ENCODE measurements at regions not wholly inside any gene's neighbourhood (a gene's known extent, or its start where the extent isn't known, plus 50 kb on each side); places are given as distances from the start of the nearest gene placed in this dataset.

DNA sequence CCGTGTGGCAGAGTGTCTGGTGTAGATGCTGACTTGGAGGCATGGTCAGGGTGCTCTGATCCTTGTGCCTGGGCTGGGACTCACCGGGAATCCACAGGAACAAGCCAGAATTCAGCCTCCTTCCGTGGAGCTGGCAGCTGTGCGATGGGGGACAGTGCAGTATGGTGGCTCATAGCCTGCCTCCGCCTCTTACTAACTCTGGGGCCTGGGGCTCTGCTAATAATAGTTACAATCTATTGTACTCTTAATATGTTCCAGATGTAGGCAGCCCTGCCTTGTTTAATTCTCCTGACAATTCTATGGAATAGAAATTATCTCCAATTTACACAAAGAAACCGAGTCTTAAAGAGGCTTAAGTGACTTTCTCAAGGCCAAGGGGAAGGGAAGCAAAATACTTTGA, 77.6 kb downstream of the PCDH1 start:
- Histone ChIP-seq H3K9me3 (no peaks in the 10 kb centered on the region), H3K27ac (no peak overlapping the region), H3K27me3 (no peaks in the 10 kb centered on the region), H3K4me3 (no peak overlapping the region), H3K36me3 (no peaks in the 10 kb centered on the region), H3K4me1 (no peaks in the 10 kb centered on the region)
- TF ChIP-seq POLR2A (IDR thresholded peaks at IDR 0.05): no peak
- TF ChIP-seq CTCF (IDR thresholded peaks at IDR 0.05): no peak
- no peak for DNase-seq

GRCh38 chr5:141799507-141800167, 78.6 kb downstream of the PCDH1 start:
- Histone ChIP-seq H3K4me1 (no peaks in the 10 kb centered on the region), H3K27me3 (no peaks in the 10 kb centered on the region), H3K4me3 (no peak overlapping the region), H3K36me3 (no peaks in the 10 kb centered on the region), H3K27ac (no peak overlapping the region), H3K9me3 (no peaks in the 10 kb centered on the region)
- DNase-seq: no peak
- TF ChIP-seq POLR2A (IDR thresholded peaks at IDR 0.05) (no peak), CTCF (IDR thresholded peaks at IDR 0.05) (no peak)

- H3K27me3 ChIP-seq: no peaks in the 10 kb centered on the region
- no peaks in the 10 kb centered on the region for H3K4me1 ChIP-seq
- no peak for TF ChIP-seq CTCF (IDR thresholded peaks at IDR 0.05)
- no peak for TF ChIP-seq POLR2A (IDR thresholded peaks at IDR 0.05)
- H3K27ac ChIP-seq: no peak overlapping the region
- DNase-seq: no peak
- no peaks in the 10 kb centered on the region for H3K9me3 ChIP-seq
- no peaks in the 10 kb centered on the region for H3K36me3 ChIP-seq
- no peak overlapping the region for H3K4me3 ChIP-seq
These were observed 80.8 kb downstream of the PCDH1 start for GRCh38 chr5:141797425-141797824.

DNA sequence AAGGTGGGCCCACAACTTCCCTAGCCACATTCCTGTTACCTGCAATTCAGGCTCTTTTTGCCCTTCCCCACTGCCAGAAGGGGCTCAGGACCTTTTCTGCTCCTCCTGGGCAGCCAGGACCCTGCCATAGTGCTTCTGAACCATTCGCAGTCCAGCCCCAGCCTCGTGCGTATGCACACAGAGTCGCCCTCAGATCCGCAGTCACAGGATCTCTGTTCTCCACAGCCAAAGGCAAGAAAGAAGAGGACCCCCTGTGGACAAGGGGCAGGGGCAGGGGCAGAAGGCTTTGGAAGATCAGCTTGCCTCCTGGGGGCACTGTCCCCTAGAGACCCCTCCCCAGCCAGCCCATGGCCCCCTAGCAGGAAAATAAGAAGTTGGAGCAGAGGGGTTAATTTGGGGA, 82.8 kb downstream of the PCDH1 start:
- no peak overlapping the region for H3K27ac ChIP-seq
- H3K36me3 ChIP-seq: no peaks in the 10 kb centered on the region
- H3K9me3 ChIP-seq: no peaks in the 10 kb centered on the region
- no peak overlapping the region for H3K4me3 ChIP-seq
- TF ChIP-seq POLR2A (IDR thresholded peaks at IDR 0.05) (no peak), CTCF (IDR thresholded peaks at IDR 0.05) (no peak)
- DNase-seq: no peak
- H3K4me1 ChIP-seq: no peaks in the 10 kb centered on the region
- H3K27me3 ChIP-seq: no peaks in the 10 kb centered on the region

GRCh38 chr5:141793881-141794280, 84.3 kb downstream of the PCDH1 start:
- H3K27ac ChIP-seq: no peak overlapping the region
- TF ChIP-seq POLR2A (IDR thresholded peaks at IDR 0.05): no peak
- no peak for TF ChIP-seq CTCF (IDR thresholded peaks at IDR 0.05)
- no peaks in the 10 kb centered on the region for H3K27me3 ChIP-seq
- H3K4me3 ChIP-seq: no peak overlapping the region
- no peaks in the 10 kb centered on the region for H3K9me3 ChIP-seq
- no peaks in the 10 kb centered on the region for H3K4me1 ChIP-seq
- no peaks in the 10 kb centered on the region for H3K36me3 ChIP-seq
- DNase-seq: no peak

GRCh38 chr5:141793403-141793802, 84.8 kb downstream of the PCDH1 start:
- H3K36me3 ChIP-seq: no peaks in the 10 kb centered on the region
- H3K4me3 ChIP-seq: no peak overlapping the region
- TF ChIP-seq CTCF (IDR thresholded peaks at IDR 0.05): no peak
- TF ChIP-seq POLR2A (IDR thresholded peaks at IDR 0.05): no peak
- H3K27ac ChIP-seq: no peak overlapping the region
- H3K4me1 ChIP-seq: no peaks in the 10 kb centered on the region
- no peaks in the 10 kb centered on the region for H3K9me3 ChIP-seq
- no peaks in the 10 kb centered on the region for H3K27me3 ChIP-seq
- DNase-seq: no peak
